ENCODE measurements at regions not wholly inside any gene's neighbourhood (a gene's known extent, or its start where the extent isn't known, plus 50 kb on each side); places are given as distances from the start of the nearest gene placed in this dataset.

DNA sequence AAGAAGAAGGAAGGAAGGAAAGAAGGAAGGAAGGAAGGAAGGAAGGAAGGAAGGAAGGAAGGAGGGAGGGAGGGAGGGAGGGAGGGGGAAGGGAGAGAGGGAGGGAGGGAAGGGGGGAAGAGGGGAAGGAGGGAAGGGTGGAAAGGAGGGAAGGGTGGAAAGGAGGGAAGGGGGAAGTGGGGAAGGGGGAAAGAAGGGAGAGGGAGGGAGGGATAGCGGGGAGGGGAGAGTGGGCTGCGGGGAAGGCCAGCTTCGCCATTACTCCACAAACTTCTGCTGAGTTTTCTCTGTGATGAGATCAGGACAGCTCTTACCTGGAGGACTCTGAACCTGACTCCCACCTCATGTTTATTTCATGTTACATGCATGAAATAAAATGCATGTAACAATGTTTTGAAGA, 601.5 kb upstream of the FSHR start:
- TF ChIP-seq, protein P1, sequence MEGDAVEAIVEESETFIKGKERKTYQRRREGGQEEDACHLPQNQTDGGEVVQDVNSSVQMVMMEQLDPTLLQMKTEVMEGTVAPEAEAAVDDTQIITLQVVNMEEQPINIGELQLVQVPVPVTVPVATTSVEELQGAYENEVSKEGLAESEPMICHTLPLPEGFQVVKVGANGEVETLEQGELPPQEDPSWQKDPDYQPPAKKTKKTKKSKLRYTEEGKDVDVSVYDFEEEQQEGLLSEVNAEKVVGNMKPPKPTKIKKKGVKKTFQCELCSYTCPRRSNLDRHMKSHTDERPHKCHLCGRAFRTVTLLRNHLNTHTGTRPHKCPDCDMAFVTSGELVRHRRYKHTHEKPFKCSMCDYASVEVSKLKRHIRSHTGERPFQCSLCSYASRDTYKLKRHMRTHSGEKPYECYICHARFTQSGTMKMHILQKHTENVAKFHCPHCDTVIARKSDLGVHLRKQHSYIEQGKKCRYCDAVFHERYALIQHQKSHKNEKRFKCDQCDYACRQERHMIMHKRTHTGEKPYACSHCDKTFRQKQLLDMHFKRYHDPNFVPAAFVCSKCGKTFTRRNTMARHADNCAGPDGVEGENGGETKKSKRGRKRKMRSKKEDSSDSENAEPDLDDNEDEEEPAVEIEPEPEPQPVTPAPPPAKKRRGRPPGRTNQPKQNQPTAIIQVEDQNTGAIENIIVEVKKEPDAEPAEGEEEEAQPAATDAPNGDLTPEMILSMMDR (IDR thresholded peaks at IDR 0.05), result no peak
- TF ChIP-seq EZH2 (IDR thresholded peaks at IDR 0.05; ENCODE audit: borderline replicate concordance, insufficient read depth, low read depth, low read length, poor library complexity, severe bottlenecking), result no peak

Measured in B cell (primary cell).